Gastroesophageal sphincter (tissue), 3 donors: ENCODE measurements at regions not wholly inside any gene's neighbourhood (a gene's known extent, or its start where the extent isn't known, plus 50 kb on each side); places are given as distances from the start of the nearest gene placed in this dataset.

Source experiments
- CTCF ChIP-seq, 4 experiments: fragments of 200-600 bp in 2 of 4; fragments of 450-650 bp in 2 of 4; sonication (generic) in 1 of 4; IDR thresholded peaks; one replicate each; pipeline ENCODE4 v1.5.1; 2017 to 2019; ENCODE audit warnings: antibody characterized with exemption in 4 of 4, mild to moderate bottlenecking in 2 of 4, moderate library complexity in 2 of 4
- EP300 ChIP-seq: sonication (generic); formaldehyde crosslinking; IDR thresholded peaks from one replicate; pipeline ENCODE4 v1.6.1; 2017; ENCODE audit warnings: antibody characterized with exemption, mild to moderate bottlenecking
- POLR2A ChIP-seq, 2 donors: fragments of 450-650 bp; IDR thresholded peaks; one replicate each; pipeline ENCODE4 v1.6.1; 2017; ENCODE audit warnings: antibody characterized with exemption in 2 of 2, mild to moderate bottlenecking in 2 of 2, moderate library complexity in 1 of 2
- POLR2AphosphoS5 ChIP-seq: sonication (generic); formaldehyde crosslinking; IDR thresholded peaks from one replicate; pipeline ENCODE4 v1.6.1; 2017; ENCODE audit warnings: antibody characterized with exemption

DNA sequence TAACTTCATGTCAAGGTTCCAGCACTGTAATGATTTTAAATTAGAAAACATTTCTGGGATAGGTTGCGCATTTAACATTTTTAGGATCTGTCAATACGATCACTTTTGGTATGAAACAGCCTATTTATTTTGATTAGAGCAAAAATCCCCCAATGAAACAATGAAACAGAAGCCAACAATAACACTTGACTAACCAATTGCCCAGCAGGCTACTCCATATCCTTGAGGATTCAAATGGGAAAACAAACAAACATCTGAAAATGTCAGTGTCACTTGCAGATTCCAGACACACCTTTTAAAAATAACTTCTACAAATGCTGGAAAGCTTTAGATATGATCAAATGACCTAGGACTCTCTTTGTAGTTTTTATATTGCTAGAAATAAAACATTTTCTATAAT is 1412.5 kb upstream of the PRR20A start:
- TF ChIP-seq CTCF (IDR thresholded peaks at IDR 0.05) (no peak), POLR2AphosphoS5 (no peak), POLR2A (IDR thresholded peaks at IDR 0.05) (no peak), EP300 (no peak)
